Psoas muscle (tissue), 7 donors: ENCODE measurements at regions not wholly inside any gene's neighbourhood (a gene's known extent, or its start where the extent isn't known, plus 50 kb on each side); places are given as distances from the start of the nearest gene placed in this dataset.

Experiments used
- ATAC-seq, 4 donors: fragments of 200-7000 bp; cut with Tn5 transposase; one replicate each; pipeline ENCODE4 v1.9.1; 2020; ENCODE audit warnings: moderate library complexity in 3 of 4, mild to moderate bottlenecking in 2 of 4
- DNase-seq, 2 donors: peaks; one replicate each; pipeline ENCODE4 v3.0.0-alpha.2; 2020
- H3K27ac ChIP-seq: fragments of 200-600 bp; one replicate; pipeline ENCODE4 v1.8.0; 2022
- H3K27me3 ChIP-seq, 3 donors: fragments of 200-600 bp in 1 of 3; one replicate each; pipeline versions ENCODE4 v1.6.1 to v1.8.0; 2013 to 2022; ENCODE audit warnings: low read length in 2 of 3, mild to moderate bottlenecking in 2 of 3, moderate library complexity in 1 of 3; ENCODE audit not compliant: insufficient read depth in 3 of 3
- H3K36me3 ChIP-seq, 2 donors: fragments of 200-600 bp in 1 of 2; one replicate each; pipeline versions ENCODE4 v1.6.1 to v1.8.0; 2013 to 2022; ENCODE audit warnings: low read depth in 1 of 2, mild to moderate bottlenecking in 1 of 2, moderate library complexity in 1 of 2; ENCODE audit not compliant: insufficient read depth in 1 of 2
- H3K4me1 ChIP-seq: fragments of 200-600 bp; one replicate; pipeline ENCODE4 v1.8.0; 2022
- H3K4me3 ChIP-seq: fragments of 200-600 bp; one replicate; pipeline ENCODE4 v1.8.0; 2022; ENCODE audit warnings: mild to moderate bottlenecking
- H3K9me3 ChIP-seq: fragments of 200-600 bp; one replicate; pipeline ENCODE4 v1.8.0; 2022
- WGBS, 3 donors: extraction: QIAGEN DNeasy Blood & Tissue Kit; methylation state at CpG; one replicate each; pipeline versions ENCODE4 v1.1.6 to v1.1.7; 2013; 5-methylcytosine and 5-hydroxymethylcytosine counted together
- intact Hi-C, 2 donors: fragments of 100-400 bp; cut with DNase I; formaldehyde crosslinking; loops; one replicate each; pipeline versions ENCODE4 v1.11.0 to v1.14.2; 2022
- TF ChIP-seq, protein P1 (sequence below): fragments of 200-600 bp; IDR thresholded peaks from one replicate; pipeline ENCODE4 v1.8.0; 2022; ENCODE audit warnings: antibody characterized with exemption
- donor health status: healthy with polysubstance abuse.
- donor health status: DM: no; HTN: no; CAD: no; lungs with moderate emphysema.
- donor health status: Bipolar disorder and iron deficiency.
- donor health status: healthy.
- donor health status: DM: yes; HTN: yes; CAD: no.
- donor health status: DM: no; HTN: no; CAD: no.
- donor health status: DM: yes; HTN: yes; CAD: no.

DNA sequence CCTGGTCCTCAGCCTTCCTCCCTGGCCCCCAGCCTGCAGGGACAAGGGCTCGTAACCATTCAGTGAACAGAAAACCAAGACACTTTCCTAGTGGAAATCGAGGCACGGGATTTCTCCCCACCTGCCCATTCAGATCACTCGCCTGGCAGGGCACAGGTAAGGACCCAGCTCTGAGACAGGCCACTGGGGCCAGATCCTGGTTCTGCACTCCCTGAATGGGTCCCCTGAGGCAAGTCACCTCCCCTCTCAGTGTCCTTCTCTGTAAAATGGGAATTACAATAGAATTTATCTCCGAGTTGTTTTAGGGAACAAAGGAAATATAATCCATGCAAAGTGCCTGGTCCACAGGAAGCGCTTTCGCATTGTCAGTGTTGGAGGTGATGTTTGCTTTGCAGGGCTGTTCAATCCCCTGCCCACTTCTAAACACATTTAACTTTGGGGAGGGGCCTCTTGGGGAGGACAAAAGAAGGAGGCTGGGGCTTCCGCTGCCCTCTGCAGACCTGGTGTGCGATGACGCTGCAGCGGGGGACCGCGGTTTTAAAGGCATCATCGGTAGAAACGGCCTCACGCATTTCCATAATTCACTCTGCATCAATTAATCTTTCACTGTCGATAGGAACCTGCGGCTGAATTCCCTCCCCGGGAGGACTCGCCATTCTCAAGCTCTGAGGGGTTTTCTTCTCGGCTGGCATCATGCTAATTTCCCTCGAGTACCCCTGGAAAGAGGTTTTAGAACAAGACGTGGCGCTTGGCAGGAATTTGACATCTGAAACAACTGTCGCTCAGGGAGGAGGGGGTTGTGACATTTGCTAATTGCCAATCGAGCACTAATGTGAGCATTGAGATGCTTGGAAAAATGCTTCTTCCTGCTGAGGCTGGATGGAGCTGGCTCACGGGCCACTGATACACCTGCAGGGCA is 70.4 kb upstream of the FGF3 start:
- intact Hi-C loops = loop anchor here (1.0 to 5.0 kb wide), 2 partner anchors 202 to 203 kb away; no protein-coding TSS in a partner anchor
- H3K9me3 ChIP-seq = no peaks in the 10 kb centered on the region
- no peak overlapping the region for H3K27ac ChIP-seq
- WGBS, 3 donors = 29 to 39% (median 34%) methylated on average over 27 of the region's 27 CpGs
- ATAC-seq (no peak), DNase-seq (peak in 1 of 2 donors; percentile 15)
- H3K27me3 ChIP-seq = peaks cover 0 to 27% (median 2%) of the 10 kb centered on the region in 3 donors
- H3K36me3 ChIP-seq = no peaks in the 10 kb centered on the region
- H3K4me3 ChIP-seq = no peak overlapping the region
- TF ChIP-seq, protein P1, sequence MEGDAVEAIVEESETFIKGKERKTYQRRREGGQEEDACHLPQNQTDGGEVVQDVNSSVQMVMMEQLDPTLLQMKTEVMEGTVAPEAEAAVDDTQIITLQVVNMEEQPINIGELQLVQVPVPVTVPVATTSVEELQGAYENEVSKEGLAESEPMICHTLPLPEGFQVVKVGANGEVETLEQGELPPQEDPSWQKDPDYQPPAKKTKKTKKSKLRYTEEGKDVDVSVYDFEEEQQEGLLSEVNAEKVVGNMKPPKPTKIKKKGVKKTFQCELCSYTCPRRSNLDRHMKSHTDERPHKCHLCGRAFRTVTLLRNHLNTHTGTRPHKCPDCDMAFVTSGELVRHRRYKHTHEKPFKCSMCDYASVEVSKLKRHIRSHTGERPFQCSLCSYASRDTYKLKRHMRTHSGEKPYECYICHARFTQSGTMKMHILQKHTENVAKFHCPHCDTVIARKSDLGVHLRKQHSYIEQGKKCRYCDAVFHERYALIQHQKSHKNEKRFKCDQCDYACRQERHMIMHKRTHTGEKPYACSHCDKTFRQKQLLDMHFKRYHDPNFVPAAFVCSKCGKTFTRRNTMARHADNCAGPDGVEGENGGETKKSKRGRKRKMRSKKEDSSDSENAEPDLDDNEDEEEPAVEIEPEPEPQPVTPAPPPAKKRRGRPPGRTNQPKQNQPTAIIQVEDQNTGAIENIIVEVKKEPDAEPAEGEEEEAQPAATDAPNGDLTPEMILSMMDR = no peak
- H3K4me1 ChIP-seq = no peaks in the 10 kb centered on the region

DNA sequence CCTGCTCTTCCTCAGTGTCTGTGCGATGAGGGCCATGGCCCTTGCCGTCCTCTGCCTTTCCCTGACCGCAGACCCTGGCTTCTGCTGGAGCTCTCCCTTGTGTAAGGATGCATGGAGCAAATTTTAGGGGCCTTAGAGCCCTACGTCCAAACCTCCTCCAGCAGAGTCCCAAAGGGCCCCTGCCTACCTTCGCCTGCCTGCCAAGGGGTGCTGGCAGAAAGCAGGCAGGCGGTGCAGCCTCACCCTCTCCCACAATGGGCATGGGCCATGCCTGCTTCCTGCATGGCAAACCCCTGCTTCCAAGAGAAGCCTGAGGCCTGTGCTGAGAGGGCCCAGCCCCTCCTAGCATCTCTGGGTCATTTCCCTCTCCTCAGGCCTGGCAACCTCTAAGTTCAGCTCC is 71.3 kb upstream of the FGF3 start:
- H3K4me1 ChIP-seq = no peaks in the 10 kb centered on the region
- H3K4me3 ChIP-seq = no peak overlapping the region
- H3K27me3 ChIP-seq = peaks cover 0 to 26% (median 2%) of the 10 kb centered on the region in 3 donors
- H3K36me3 ChIP-seq = no peaks in the 10 kb centered on the region
- ATAC-seq (no peak), DNase-seq (no peak)
- intact Hi-C loops = loop anchor here in 1 of 2 donors (1.0 kb wide), 1 partner anchor 204 kb away; no protein-coding TSS in a partner anchor
- H3K9me3 ChIP-seq = no peaks in the 10 kb centered on the region
- no peak overlapping the region for H3K27ac ChIP-seq
- TF ChIP-seq, protein P1 = no peak
- WGBS, 3 donors = 85 to 87% (median 86%) methylated on average over 6 of the region's 6 CpGs

DNA sequence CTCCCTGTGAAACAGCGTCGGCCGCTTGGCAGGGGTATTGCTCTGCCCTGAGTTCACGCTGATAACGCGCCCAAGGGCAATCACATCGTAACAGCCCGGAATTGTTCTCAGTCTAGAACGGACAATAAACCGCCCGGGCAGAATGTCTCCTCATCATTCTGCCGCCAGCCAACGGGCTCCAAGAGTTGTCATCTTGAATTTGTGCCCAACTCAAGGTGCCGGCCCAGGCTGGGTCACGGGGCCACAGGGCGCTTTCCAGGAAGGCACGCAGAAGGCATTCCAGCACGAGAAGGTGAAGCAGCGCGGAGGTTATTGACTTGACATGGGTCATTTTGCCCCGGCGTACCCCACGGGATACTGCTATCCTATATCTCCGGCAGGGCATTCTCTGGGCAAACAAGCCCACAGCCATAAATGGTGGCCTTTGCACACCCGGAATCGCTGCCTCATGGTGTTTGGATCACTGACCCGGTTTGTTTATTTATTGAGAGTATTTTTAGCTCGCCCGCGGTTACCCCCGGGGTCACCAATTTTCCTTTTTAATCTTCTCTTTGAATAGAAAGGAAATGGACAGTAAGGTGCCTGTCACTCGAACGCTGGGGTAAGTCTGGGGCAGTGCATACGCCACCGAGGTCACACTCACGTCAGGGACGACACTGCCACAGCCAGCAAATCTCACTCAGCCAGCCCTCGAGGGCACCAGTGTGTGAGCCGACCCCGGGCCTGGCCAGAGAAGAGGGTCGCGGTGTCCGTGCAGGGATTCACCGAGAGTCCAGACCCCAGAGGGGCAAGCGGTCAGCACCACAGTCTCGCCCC is 72.4 kb upstream of the FGF3 start:
- ATAC-seq = peak in 2 of 4 donors; percentile 30 to 36
- TF ChIP-seq, protein P1 = no peak
- no peaks in the 10 kb centered on the region for H3K9me3 ChIP-seq
- WGBS, 3 donors = 55 to 61% (median 60%) methylated on average over 46 of the region's 46 CpGs
- H3K27ac ChIP-seq = no peak overlapping the region
- DNase-seq = peak; percentile 14 to 48
- no peaks in the 10 kb centered on the region for H3K36me3 ChIP-seq
- H3K4me3 ChIP-seq = no peak overlapping the region
- peaks cover 0 to 26% (median 2%) of the 10 kb centered on the region in 3 donors for H3K27me3 ChIP-seq
- H3K4me1 ChIP-seq = no peaks in the 10 kb centered on the region
- intact Hi-C loops = no loop called here

DNA sequence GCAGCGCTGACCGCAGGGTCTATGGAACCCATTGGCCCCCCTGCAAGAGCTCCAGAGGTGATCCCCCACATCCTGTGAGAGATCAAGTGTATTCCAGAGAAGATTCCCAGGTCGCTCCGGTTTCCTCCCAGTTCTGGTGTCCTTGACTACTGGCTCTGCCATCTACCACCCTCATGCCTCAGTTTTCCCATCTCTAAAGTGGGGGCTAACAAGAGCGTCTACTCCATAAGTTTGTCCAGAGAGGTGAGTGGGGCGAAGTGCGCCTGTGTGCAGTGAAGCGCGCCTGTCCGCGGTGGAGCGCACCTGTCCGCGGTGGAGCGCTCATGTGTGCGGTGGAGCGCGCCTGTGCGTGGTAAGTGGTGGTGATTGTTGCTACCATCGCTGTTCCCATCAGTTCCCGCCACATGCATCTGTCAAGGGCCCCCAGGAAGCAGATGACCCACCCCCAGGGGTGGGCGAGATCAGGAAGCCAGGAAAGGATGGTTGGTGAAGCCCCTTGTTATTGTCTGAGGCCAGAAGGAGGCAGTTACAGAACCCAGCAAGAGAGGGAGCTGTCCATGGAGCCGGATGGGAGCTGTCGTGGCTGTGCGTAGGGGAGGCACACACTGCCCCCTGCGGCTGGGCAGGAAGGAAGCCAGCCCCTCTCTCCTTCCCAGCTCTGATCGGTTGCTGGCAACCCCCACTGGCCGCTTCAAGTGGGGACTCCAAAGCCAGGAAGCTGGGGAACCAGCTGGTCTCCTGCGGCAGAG is 73.2 kb upstream of the FGF3 start:
- ATAC-seq (peak in 1 of 4 donors; percentile 3), DNase-seq (peak in 1 of 2 donors; percentile 8)
- Histone ChIP-seq H3K4me1 (no peaks in the 10 kb centered on the region), H3K27ac (no peak overlapping the region), H3K27me3 (peaks cover 0 to 26% (median 5%) of the 10 kb centered on the region in 3 donors), H3K4me3 (no peak overlapping the region), H3K36me3 (no peaks in the 10 kb centered on the region), H3K9me3 (no peaks in the 10 kb centered on the region)
- TF ChIP-seq, protein P1 = no peak
- intact Hi-C loops = no loop called here
- 70 to 74% (median 73%) methylated on average over 29 of the region's 29 CpGs for WGBS, 3 donors
